GM19397 (cell line): ENCODE measurements at regions not wholly inside any gene's neighbourhood (a gene's known extent, or its start where the extent isn't known, plus 50 kb on each side); places are given as distances from the start of the nearest gene placed in this dataset.

Source experiments
- ATAC-seq: cut with Tn5 transposase; IDR thresholded peaks from one replicate; pipeline ENCODE4 v1.9.1; 2021; ENCODE audit warnings: mild to moderate bottlenecking, moderate library complexity; ENCODE audit not compliant: unreplicated experiment

DNA sequence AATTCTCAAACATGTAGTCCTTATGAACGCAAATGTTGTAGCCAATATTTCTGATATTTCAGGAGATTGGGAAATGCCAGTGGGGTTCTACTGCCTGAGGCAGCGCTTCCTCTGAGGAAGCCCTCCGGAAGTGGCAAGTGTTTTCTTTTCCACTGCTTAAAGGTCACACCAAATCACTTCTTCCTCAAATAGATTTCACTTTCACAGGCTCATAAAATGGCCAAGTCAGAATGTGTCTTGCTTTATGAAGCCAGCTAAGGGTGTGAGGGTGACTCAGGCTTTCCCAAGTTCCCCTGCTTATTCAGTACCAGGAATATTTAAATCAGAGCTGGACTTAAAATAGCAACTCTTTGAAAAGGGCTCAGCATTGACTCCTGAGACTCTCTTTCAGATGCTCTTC lies 514.2 kb upstream of the DIPK2B start:
- ATAC-seq: peak; percentile 40

GRCh38 chrX:45712067-45712466 lies 511.4 kb upstream of the DIPK2B start:
- ATAC-seq: no peak

DNA sequence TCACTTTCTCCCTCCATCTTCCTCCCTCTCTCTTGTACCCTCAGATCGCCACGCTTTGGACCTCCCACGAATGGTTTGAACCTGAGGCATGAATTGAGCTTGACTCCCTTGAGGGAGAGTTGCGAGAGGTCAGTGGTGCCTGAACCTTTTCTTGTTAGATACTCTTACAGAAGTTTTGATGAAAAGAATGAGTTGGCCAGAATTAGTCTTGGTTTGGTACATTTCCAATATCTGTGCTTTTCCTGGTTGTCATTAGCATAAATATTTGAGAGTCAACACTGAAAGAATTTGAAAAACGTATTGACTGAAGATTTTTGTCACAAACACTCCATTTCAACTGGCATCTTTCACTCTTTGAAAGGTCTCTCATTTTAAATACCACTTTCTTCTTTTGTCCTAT lies 510.6 kb upstream of the DIPK2B start:
- ATAC-seq: no peak

- peak; percentile 80 for ATAC-seq
Measured at GRCh38 chrX:45710081-45710801, 509.6 kb upstream of the DIPK2B start.

- ATAC-seq: no peak
Measured at GRCh38 chrX:45709381-45709780, 508.7 kb upstream of the DIPK2B start.

- ATAC-seq: no peak
Measured at GRCh38 chrX:45699158-45699557, 498.5 kb upstream of the DIPK2B start.

- no peak for ATAC-seq
Measured at GRCh38 chrX:45697591-45697990, 496.9 kb upstream of the DIPK2B start.

DNA sequence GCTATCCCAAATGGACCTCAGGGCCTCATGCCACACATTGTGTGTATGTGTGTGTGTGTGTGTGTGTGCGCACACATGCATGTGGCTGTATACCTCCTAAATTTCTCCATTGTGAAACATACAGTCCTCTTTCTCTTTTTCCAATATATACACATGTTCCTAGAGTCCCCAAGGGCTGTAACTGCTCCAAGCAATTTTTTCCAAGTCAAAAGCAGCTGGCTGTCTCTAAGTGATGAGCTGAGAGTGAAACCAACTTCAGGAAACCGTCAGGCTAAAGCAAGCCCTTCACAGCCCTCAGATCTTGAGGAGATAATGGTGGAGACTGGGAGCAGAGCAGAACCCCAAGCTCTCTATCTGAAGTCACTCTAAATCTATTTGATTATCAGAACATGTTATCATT lies 496.1 kb upstream of the DIPK2B start:
- ATAC-seq: no peak

- ATAC-seq: no peak
Measured at GRCh38 chrX:45689971-45690370, 489.3 kb upstream of the DIPK2B start.

DNA sequence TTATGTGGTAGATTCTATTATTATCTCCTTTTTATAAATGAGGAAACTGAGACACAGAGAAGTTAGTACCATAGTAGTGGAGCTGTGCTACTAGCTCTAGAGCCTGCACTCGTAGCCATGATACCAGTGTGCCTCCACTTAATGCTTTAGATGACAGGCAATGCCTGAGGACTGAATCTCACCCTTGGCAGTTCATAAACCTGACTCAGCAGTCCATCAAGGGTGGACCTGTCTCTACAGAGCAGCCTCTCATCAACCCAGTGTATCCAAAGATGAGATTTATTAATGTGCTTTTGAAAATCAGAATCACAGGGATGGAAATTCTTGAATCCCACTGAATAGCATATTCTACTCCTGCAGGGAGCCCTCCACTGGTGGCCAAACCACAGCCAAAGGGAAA lies 483.2 kb upstream of the DIPK2B start:
- no peak for ATAC-seq

GRCh38 chrX:45681891-45682290 lies 481.2 kb upstream of the DIPK2B start:
- no peak for ATAC-seq

- ATAC-seq: no peak
Measured at GRCh38 chrX:45669715-45670340, 469.2 kb upstream of the DIPK2B start.

DNA sequence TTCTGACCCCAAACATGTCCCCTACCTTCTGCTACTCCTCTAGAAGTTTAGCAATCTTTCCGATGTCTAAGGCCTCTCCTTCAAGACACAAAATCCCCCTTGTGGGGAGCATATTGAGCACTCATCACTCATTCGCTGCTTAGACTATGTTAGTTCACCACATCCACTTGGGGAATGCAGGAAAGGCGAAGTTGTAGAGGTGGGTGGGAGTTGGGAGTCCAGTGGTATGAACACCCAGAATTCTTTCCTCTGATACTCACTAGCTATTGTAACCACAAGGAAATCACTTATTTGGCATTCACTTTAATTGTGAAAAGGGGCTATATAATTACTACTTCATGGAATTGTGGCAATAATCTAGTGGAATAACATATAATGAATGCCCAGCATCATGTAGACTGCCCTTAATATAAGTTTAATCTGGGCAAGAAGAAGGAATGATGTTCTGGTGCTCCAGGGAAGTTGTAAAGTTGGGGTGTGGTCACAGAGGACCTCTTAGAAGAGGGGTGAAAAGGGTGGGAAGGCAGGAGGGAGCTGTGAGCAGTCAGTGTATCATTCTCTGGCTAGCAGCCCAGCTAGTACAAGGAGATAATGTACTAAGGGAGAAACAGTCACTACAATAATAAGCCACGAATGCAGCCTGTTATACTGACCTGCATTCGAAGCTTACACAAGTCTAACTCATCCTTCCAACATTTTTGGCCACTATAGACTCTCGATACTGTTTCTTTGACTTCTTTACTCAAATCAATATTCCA lies 468.2 kb upstream of the DIPK2B start:
- ATAC-seq: no peak

DNA sequence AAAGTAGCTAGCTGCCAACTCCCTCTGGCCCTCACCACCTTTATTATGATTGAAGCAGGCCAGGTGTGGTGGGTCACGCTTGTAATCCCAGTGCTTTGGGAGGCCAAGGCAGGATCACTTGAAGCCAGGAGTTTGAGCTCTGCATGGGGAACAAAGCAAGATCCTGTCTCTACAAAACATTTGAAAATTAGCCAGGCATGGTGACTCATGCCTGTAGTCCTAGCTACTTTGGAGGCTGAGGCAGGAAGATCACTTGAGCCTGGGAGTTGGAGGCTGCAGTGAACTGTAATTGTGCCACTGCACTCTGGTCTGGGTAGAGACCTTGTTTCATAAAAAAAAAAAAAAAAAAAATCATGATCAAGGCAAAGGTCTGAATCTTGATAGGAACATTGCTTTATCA lies 467.0 kb upstream of the DIPK2B start:
- ATAC-seq: no peak

- no peak for ATAC-seq
Measured at GRCh38 chrX:45664727-45665290, 464.1 kb upstream of the DIPK2B start.

GRCh38 chrX:45660477-45660876 lies 459.8 kb upstream of the DIPK2B start:
- ATAC-seq: no peak

- no peak for ATAC-seq
Measured at GRCh38 chrX:45633419-45633818, 432.7 kb upstream of the DIPK2B start.

GRCh38 chrX:45632506-45632905 lies 431.8 kb upstream of the DIPK2B start:
- ATAC-seq: no peak

DNA sequence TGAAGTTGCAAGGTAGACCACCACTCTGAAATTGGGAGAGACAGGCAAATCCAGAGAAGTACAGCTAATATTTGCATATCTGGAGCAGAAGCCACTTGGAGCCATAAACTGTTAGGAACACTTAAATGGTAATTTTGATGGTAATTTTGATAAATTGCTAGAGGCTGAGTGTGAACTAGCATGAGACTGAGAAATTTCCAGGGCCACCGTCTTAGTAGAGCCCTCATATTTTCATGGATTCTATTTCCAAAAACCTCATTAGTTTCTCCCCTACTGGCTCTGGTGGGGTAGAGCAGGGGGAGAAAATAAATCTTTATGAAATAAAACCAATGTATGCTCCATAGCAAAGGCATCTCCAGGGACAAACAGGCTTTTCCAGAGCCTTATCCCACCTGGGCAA lies 429.4 kb upstream of the DIPK2B start:
- ATAC-seq: no peak

DNA sequence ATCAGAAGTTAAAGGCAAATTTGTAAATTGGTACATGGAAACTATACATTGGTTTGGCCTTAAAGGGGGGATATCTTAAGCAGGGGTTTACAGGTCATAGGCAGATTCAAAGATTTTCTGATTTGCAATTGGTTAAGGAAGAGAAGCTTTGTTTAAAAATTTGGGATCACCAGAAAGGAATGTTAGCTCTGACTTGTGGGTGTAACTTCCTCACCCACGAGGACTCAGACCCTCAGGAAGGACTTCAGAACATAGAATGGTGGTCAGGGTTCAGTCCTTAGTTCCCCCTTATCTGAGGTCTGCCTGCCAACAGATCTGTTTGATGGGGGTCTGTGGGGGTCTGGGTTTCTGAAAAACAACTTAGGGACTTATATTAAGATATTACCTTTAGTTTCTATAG lies 427.4 kb upstream of the DIPK2B start:
- no peak for ATAC-seq

GRCh38 chrX:45623266-45623665 lies 422.6 kb upstream of the DIPK2B start:
- ATAC-seq: no peak

GRCh38 chrX:45622538-45622937 lies 421.9 kb upstream of the DIPK2B start:
- no peak for ATAC-seq
